PC-3 (cell line): ENCODE measurements at regions not wholly inside any gene's neighbourhood (a gene's known extent, or its start where the extent isn't known, plus 50 kb on each side); places are given as distances from the start of the nearest gene placed in this dataset.
A peak's percentile ranks its signal among the peaks of the same experiment; 100 is the strongest.

Source experiments
- ATAC-seq: fragments of 200-7000 bp; cut with Tn5 transposase; 2 replicates; pipeline ENCODE4 v1.9.1; 2020; ENCODE audit warnings: mild to moderate bottlenecking, moderate library complexity
- BruUV-seq: library from RNA; stranded (reverse); fragments of 400-500 nt; replicated peaks from 2 replicates; lab custom pipeline; 2021; lab: Mats Ljungman, UMichigan
- CTCF ChIA-PET: fragments of 300-600 bp; sonication (Branson Sonifier 250); formaldehyde crosslinking; loops from one replicate; lab custom pipeline; 2022; ENCODE audit warnings: antibody characterized with exemption; lab: Charles Lee
- POLR2A ChIA-PET: fragments of 300-600 bp; sonication (Branson Sonifier 250); formaldehyde crosslinking; loops from one replicate; lab custom pipeline; 2022; ENCODE audit warnings: antibody characterized with exemption; ENCODE audit not compliant: unreplicated experiment; lab: Charles Lee
- DNase-seq: peaks from one replicate; pipeline ENCODE4 v3.0.0-alpha.2; 2015
- H2AFZ ChIP-seq: fragments of 300-600 bp; sonication (generic); 2 replicates; pipeline ENCODE4 v1.6.0; 2016; ENCODE audit warnings: antibody characterized with exemption, low read length
- H3F3A ChIP-seq: fragments of 300-600 bp; sonication (generic); one replicate; pipeline ENCODE4 v1.6.0; 2017; ENCODE audit warnings: antibody characterized with exemption, low read length, control low read depth, mild to moderate bottlenecking; ENCODE audit not compliant: unreplicated experiment
- H3K27ac ChIP-seq: fragments of 300-600 bp; sonication (generic); 2 replicates; pipeline ENCODE4 v1.5.1; 2016; ENCODE audit warnings: mild to moderate bottlenecking, low read length
- H3K27me3 ChIP-seq: fragments of 300-600 bp; sonication (generic); 2 replicates; pipeline ENCODE4 v1.6.1; 2016; ENCODE audit warnings: low read length, mixed read lengths
- H3K36me3 ChIP-seq: fragments of 300-600 bp; sonication (generic); 2 replicates; pipeline ENCODE4 v1.6.1; 2016; ENCODE audit warnings: low read depth, mixed run types, low read length, mixed read lengths
- H3K4me1 ChIP-seq: fragments of 300-600 bp; sonication (generic); 2 replicates; pipeline ENCODE4 v1.5.1; 2016; ENCODE audit warnings: low read length; ENCODE audit not compliant: insufficient read depth
- H3K4me2 ChIP-seq: fragments of 300-600 bp; sonication (generic); 2 replicates; pipeline ENCODE4 v1.6.0; 2016; ENCODE audit warnings: low read length
- H3K4me3 ChIP-seq: fragments of 300-600 bp; sonication (generic); 2 replicates; pipeline ENCODE4 v1.5.1; 2016; ENCODE audit warnings: mild to moderate bottlenecking, low read length, mixed read lengths
- H3K79me2 ChIP-seq: fragments of 300-600 bp; sonication (generic); 2 replicates; pipeline ENCODE4 v1.6.1; 2017; ENCODE audit warnings: low read length, mixed read lengths
- H3K9ac ChIP-seq: fragments of 300-600 bp; sonication (generic); 2 replicates; pipeline ENCODE4 v1.6.0; 2016; ENCODE audit warnings: mild to moderate bottlenecking, low read length
- H3K9me2 ChIP-seq: fragments of 300-600 bp; sonication (generic); replicated peaks from 2 replicates; pipeline ENCODE4 v1.6.1; 2016; ENCODE audit warnings: mixed run types, low read length, mixed read lengths
- H3K9me3 ChIP-seq: fragments of 300-600 bp; sonication (generic); 2 replicates; pipeline ENCODE4 v1.6.1; 2016; ENCODE audit warnings: low read length, mixed read lengths
- H4K20me1 ChIP-seq: fragments of 300-600 bp; sonication (generic); 2 replicates; pipeline ENCODE4 v1.6.1; 2016; ENCODE audit warnings: low read length, mixed read lengths
- EZH2 ChIP-seq: fragments of 300-600 bp; sonication (generic); IDR thresholded peaks from one replicate; pipeline ENCODE4 v1.6.1; 2017; ENCODE audit warnings: antibody characterized with exemption, mild to moderate bottlenecking, low read length; ENCODE audit not compliant: unreplicated experiment
- EZH2phosphoT487 ChIP-seq: fragments of 300-600 bp; sonication (generic); IDR thresholded peaks from 2 replicates; pipeline ENCODE4 v1.6.1; 2018; ENCODE audit warnings: mild to moderate bottlenecking, antibody characterized with exemption, low read length, borderline replicate concordance
- intact Hi-C: fragments of 100-400 bp; cut with micrococcal nuclease; formaldehyde crosslinking; loops from 2 replicates; pipeline ENCODE4 v1.9.0; 2023
- TF ChIP-seq, protein P1 (sequence below): fragments of 300-600 bp; sonication (generic); conservative IDR thresholded peaks from 2 replicates; pipeline ENCODE4 v1.5.1; 2017; ENCODE audit warnings: antibody characterized with exemption, low read depth, mild to moderate bottlenecking, low read length

- intact Hi-C loops = loop anchor here (1.0 to 10.0 kb wide), 3 partner anchors 579 to 697 kb away; no protein-coding TSS in a partner anchor
- no peak overlapping the region for H3K9ac ChIP-seq
- BruUV-seq = no TSS peak
- H4K20me1 ChIP-seq = no peaks in the 10 kb centered on the region
- no peak overlapping the region for H3K4me2 ChIP-seq
- no peak overlapping the region for H3K4me3 ChIP-seq
- DNase-seq (peak; percentile 67), ATAC-seq (peak; percentile 85)
- H3F3A ChIP-seq = no peaks in the 10 kb centered on the region
- no peaks in the 10 kb centered on the region for H3K9me2 ChIP-seq
- no peak for TF ChIP-seq EZH2
- TF ChIP-seq, protein P1, sequence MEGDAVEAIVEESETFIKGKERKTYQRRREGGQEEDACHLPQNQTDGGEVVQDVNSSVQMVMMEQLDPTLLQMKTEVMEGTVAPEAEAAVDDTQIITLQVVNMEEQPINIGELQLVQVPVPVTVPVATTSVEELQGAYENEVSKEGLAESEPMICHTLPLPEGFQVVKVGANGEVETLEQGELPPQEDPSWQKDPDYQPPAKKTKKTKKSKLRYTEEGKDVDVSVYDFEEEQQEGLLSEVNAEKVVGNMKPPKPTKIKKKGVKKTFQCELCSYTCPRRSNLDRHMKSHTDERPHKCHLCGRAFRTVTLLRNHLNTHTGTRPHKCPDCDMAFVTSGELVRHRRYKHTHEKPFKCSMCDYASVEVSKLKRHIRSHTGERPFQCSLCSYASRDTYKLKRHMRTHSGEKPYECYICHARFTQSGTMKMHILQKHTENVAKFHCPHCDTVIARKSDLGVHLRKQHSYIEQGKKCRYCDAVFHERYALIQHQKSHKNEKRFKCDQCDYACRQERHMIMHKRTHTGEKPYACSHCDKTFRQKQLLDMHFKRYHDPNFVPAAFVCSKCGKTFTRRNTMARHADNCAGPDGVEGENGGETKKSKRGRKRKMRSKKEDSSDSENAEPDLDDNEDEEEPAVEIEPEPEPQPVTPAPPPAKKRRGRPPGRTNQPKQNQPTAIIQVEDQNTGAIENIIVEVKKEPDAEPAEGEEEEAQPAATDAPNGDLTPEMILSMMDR = peak; percentile 84
- H3K36me3 ChIP-seq = no peaks in the 10 kb centered on the region
- no peaks in the 10 kb centered on the region for H3K4me1 ChIP-seq
- H3K79me2 ChIP-seq = no peaks in the 10 kb centered on the region
- H3K9me3 ChIP-seq = no peaks in the 10 kb centered on the region
- peaks cover 24% of the 10 kb centered on the region for H3K27me3 ChIP-seq
- ChIA-PET CTCF (interaction anchor here (0.6 to 0.9 kb wide), 3 partner anchors 242 to 594 kb away, joined by 3 to 5 read pairs (median 3); no protein-coding TSS in a partner anchor), POLR2A (no interaction called here)
- H3K27ac ChIP-seq = no peak overlapping the region
- H2AFZ ChIP-seq = no peak overlapping the region
Measured at GRCh38 chr12:107917912-107918800, 143.7 kb downstream of the ASCL4 start.

- Histone ChIP-seq H4K20me1 (no peaks in the 10 kb centered on the region), H3K27ac (no peak overlapping the region), H3K27me3 (peaks cover 26% of the 10 kb centered on the region), H2AFZ (no peak overlapping the region), H3K9me3 (no peaks in the 10 kb centered on the region), H3K9me2 (no peaks in the 10 kb centered on the region), H3K79me2 (no peaks in the 10 kb centered on the region), H3K4me1 (no peaks in the 10 kb centered on the region), H3K4me2 (no peak overlapping the region), H3K9ac (no peak overlapping the region), H3F3A (no peaks in the 10 kb centered on the region), H3K4me3 (no peak overlapping the region), H3K36me3 (no peaks in the 10 kb centered on the region)
- no TSS peak for BruUV-seq
- TF ChIP-seq EZH2 (no peak), EZH2phosphoT487 (no peak)
- TF ChIP-seq, protein P1 = no peak
- intact Hi-C loops = no loop called here
- CTCF ChIA-PET = no interaction called here
- POLR2A ChIA-PET = no interaction called here
- ATAC-seq (no peak), DNase-seq (no peak)
Measured at GRCh38 chr12:107921062-107921461, 146.6 kb downstream of the ASCL4 start.

DNA sequence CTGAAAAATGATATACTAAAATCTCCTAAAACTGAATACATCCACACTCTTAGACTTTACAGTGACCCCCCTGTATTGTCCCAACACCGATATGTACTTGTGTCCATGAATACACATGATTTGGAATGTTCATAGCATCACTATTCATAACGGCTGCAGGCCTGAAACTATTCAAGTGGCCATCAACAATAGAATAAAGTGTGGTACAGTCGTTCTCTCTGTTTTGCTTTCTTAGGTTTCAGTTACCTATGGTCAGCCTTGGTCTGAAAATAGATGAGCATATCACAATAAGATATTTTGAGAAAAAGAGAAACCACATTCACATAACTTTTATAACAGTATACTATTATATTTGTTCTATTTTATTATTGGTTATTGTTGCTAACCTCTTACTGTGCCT, 150.6 kb downstream of the ASCL4 start:
- ChIA-PET CTCF (no interaction called here), POLR2A (no interaction called here)
- Histone ChIP-seq H3K9ac (no peak overlapping the region), H3K79me2 (no peaks in the 10 kb centered on the region), H4K20me1 (no peaks in the 10 kb centered on the region), H3K27ac (no peak overlapping the region), H3K27me3 (peaks cover 42% of the 10 kb centered on the region), H3K4me3 (no peak overlapping the region), H3K9me2 (no peaks in the 10 kb centered on the region), H2AFZ (no peak overlapping the region), H3K9me3 (no peaks in the 10 kb centered on the region), H3K4me2 (no peak overlapping the region), H3F3A (no peaks in the 10 kb centered on the region), H3K4me1 (no peaks in the 10 kb centered on the region), H3K36me3 (no peaks in the 10 kb centered on the region)
- no TSS peak for BruUV-seq
- ATAC-seq (no peak), DNase-seq (no peak)
- intact Hi-C loops = no loop called here
- TF ChIP-seq EZH2phosphoT487 (no peak), EZH2 (no peak)
- TF ChIP-seq, protein P1 = no peak
